ENCODE measurements at regions not wholly inside any gene's neighbourhood (a gene's known extent, or its start where the extent isn't known, plus 50 kb on each side); places are given as distances from the start of the nearest gene placed in this dataset.
"Not testable (repeated sequence)": the region's sequence is repeated elsewhere in the genome, so short reads cannot be mapped to it uniquely, and the experiment has no call there.

- no peak for DNase-seq
These were observed 1106.0 kb downstream of the RPIA start for GRCh38 chr2:89797320-89798038.

GRCh38 chr2:89801207-89801606, 1109.7 kb downstream of the RPIA start:
- not testable (repeated sequence) for DNase-seq

GRCh38 chr2:89806363-89806762, 1114.9 kb downstream of the RPIA start:
- DNase-seq, result not testable (repeated sequence)

GRCh38 chr2:89811295-89811694, 1119.8 kb downstream of the RPIA start:
- DNase-seq, result no peak

DNA sequence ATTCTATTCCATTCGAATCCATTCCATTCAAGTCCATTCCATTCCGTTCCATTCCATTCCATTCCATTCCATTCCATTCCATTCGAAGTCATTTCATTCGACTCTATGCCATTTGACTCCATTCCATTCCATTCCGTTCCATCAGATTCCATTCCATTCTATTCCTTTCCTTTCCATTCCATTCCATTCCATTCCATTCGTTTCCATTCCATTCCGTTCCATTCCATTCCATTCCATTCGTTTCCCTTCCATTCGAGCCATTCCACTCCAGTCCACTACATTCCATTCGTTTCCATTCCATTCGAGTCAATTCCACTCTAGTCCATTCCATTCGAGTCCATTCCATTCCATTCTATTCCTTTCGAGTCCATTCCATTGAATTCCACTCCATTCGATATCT, 1120.4 kb downstream of the RPIA start:
- DNase-seq, result not testable (repeated sequence)

GRCh38 chr2:89814359-89814758, 1122.9 kb downstream of the RPIA start:
- DNase-seq, result not testable (repeated sequence)

DNA sequence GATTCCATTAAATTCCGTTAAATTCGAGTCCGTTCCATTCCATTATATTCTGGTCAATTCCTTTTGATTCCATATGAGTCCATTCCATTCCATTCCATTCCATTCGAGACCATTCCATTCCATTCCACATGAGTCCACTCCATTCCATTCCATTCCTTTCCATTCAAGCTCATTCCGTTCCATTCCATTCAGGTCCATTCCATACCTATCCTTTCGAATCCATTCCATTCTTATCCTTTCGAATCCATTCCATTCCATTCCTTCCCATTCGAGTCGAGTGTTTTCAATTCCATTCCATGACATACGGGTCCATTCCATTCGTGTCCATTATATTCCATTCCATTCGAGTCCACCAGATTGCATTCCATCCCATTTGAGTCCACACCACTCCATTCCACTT, 1127.4 kb downstream of the RPIA start:
- no peak for DNase-seq

GRCh38 chr2:89819809-89820208, 1128.3 kb downstream of the RPIA start:
- DNase-seq, result no peak

GRCh38 chr2:89820248-89820647, 1128.8 kb downstream of the RPIA start:
- no peak for DNase-seq

DNA sequence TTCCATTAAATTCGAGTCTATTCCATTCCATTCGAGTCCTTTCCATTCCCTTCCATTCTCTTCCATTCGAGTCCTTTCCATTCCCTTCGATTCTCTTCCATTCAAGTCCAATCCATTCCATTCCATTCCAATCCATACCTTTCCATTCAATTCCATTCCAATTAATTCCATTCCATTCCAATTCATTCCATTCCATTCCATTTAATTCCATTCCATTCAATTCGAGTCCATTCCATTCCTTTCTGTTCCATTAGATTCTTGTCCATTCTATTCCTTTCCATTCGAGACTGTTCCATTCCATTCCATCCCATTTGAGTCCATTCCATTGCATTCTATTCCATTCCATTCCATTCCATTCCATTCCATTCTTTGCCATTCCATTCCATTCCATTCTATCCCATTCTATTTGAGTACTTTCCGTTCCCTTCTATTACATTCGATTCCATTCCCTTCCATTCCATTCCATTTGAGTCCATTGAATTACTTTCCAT, 1130.0 kb downstream of the RPIA start:
- DNase-seq, result no peak

GRCh38 chr2:89822342-89822741, 1130.9 kb downstream of the RPIA start:
- DNase-seq, result not testable (repeated sequence)

DNA sequence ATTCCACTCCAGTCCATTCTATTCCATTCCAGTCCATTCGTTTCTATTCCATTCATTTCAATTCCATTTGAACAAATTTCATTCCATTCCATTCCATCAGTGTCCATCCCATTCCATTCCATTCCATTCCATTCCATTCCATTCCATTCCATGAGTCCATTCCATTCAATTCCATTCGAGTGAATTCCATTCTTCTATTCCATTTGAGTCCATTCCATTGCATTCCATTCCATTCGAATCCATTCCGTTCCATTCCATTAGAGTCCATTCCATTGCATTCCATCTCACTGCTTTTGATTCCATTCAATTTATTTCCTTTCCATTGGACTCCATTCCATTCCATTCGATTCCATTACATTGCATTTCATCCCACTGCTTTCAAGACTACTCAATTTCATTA, 1132.1 kb downstream of the RPIA start:
- no peak for DNase-seq

- DNase-seq, result no peak
These were observed 1133.6 kb downstream of the RPIA start for GRCh38 chr2:89825034-89825433.

- not testable (repeated sequence) for DNase-seq
These were observed 1135.3 kb downstream of the RPIA start for GRCh38 chr2:89826741-89827140.

- DNase-seq, result not testable (repeated sequence)
These were observed 1136.4 kb downstream of the RPIA start for GRCh38 chr2:89827829-89828228.

- DNase-seq, result not testable (repeated sequence)
These were observed 1136.9 kb downstream of the RPIA start for GRCh38 chr2:89828416-89828815.

GRCh38 chr2:89828961-89829631, 1137.6 kb downstream of the RPIA start:
- not testable (repeated sequence) for DNase-seq

GRCh38 chr2:89829828-89830227, 1138.4 kb downstream of the RPIA start:
- no peak for DNase-seq

DNA sequence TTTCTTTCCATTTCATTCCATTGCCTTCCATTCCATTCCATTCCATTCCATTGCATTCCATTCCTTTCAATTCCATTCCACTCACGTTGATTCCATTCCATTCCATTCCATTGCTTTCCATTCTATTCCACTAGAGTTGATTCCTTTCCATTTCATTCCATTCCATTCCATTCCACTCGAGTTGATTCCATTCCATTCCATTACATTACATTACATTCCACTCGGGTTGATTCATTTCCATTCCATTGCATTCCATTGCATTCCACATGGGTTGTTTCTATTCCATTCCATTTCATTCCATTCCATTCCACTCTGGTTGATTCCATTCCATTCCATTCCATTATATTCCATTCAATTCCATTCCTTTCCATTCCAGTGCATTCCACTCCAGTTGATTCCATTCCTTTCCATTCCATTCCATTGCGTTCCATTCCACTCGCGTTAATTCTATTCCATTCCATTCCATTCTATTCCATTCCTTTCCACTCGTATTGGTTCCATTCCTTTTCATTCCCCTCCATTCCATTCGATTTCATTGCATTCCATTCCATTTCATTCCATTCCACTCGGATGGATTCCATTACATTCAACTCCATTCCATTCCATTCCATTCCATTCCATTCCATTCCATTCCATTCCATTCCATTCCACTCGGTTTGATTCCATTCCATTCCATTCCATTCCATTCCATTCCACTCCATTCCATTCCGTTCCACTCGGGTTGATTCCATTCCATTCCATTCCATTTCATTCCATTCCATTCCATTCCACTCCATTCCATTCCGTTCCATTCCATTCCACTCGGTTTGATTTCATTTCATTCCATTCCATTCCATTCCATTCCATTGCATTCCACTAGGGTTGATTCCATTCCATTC, 1139.1 kb downstream of the RPIA start:
- not testable (repeated sequence) for DNase-seq

DNA sequence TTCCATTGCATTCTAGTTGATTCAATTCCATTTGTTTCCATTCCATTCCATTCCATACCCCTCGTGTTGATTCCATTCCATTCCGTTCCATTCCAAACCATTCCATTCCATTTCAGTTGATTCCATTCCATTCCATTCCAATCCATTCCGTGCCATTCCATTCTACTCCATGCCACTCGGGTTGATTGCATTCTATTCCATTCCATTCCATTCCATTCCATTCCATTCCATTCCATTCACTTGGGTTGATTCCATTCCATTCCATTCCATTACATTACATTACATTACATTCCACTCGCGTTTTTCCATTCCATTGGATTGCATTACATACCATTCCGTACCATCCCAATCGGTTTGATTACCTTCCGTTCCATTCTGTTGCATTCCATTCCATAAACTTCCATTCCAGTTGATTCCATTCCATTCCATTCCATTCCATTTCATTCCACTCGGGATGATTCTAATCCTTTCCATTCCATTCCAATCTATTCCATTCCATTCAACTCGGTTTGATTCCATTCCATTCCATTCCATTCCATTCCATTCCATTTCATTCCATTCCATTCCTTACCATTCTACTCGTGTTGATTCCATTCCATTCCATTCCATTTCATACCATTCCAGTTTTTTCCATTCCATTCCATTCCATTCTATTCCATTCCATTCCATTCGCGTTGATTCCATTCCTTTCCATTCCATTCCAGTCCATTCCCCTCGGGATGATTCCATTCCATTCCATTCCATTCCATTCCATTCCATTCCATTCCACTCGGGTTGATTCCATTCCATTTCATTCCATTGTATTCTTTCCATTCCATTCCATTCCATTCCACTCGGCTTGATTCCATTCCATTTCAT, 1140.4 kb downstream of the RPIA start:
- DNase-seq, result no peak

DNA sequence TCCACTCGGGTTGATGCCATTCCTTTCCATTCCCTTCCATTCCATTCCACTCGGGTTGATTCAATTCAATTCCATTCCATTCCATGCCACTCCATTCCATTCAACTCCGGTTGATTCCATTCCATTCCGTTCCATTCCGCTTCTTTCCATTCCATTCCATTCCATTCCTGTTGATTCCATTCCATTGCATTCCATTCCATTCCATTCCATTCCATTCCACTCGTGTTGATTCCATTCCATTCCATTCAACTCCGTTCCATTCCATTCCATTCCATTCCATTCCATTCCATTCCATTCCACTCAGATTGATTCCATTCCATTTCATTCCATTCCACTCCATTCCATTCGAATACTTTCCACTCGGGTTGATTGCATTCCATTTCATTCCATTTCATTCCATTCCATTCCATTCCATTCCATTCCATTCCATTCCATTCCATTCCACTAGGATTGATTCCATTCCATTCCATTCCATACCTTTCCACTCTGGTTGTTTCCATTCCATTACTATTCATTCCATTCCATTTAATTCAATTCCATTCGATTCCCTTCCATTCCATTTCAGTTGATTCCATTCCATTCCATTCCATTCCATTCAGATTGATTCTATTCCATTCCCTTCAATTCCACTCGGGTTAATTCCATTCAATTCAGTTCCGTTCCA, 1141.8 kb downstream of the RPIA start:
- no peak for DNase-seq

DNA sequence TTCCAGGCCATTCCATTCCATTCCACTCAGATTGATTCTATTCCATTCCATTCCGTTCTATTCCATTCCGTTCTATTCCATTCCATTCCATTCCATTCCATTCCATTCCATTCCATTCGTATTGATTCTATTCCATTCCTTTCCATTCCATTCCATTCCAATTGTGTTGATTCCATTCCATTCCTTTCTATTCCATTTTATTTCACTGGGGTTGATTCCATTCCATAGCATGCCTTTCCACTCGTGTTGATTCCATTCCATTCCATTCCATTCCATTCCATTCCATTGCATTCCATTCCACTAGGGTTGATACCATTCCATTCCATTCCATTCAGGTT, 1142.3 kb downstream of the RPIA start:
- no peak for DNase-seq
